ENCODE measurements at regions not wholly inside any gene's neighbourhood (a gene's known extent, or its start where the extent isn't known, plus 50 kb on each side); places are given as distances from the start of the nearest gene placed in this dataset.

GRCh38 chr5:121399879-121400278 is 451.8 kb upstream of the FTMT start:
- DNase-seq (ENCODE audit: insufficient read length, low spot score) (no peak), FAIRE-seq (no peak)
- no peak for TF ChIP-seq CTCF (IDR thresholded peaks at IDR 0.05; ENCODE audit: insufficient read depth, missing control alignments)

GRCh38 chr5:121408778-121409177 is 442.9 kb upstream of the FTMT start:
- FAIRE-seq (no peak), DNase-seq (ENCODE audit: insufficient read length, low spot score) (no peak)
- TF ChIP-seq CTCF (IDR thresholded peaks at IDR 0.05; ENCODE audit: insufficient read depth, missing control alignments), result no peak

- no peak for TF ChIP-seq CTCF (IDR thresholded peaks at IDR 0.05; ENCODE audit: insufficient read depth, missing control alignments)
- no peak for FAIRE-seq
- DNase-seq (ENCODE audit: insufficient read length, low spot score), result no peak
These were observed 436.4 kb upstream of the FTMT start for GRCh38 chr5:121415270-121415669.

GRCh38 chr5:121421646-121422045 is 430.0 kb upstream of the FTMT start:
- no peak for FAIRE-seq
- no peak for TF ChIP-seq CTCF (IDR thresholded peaks at IDR 0.05; ENCODE audit: insufficient read depth, missing control alignments)
- DNase-seq (ENCODE audit: insufficient read length, low spot score), result no peak

- no peak for TF ChIP-seq CTCF (IDR thresholded peaks at IDR 0.05; ENCODE audit: insufficient read depth, missing control alignments)
- no peak for FAIRE-seq
These were observed 426.7 kb upstream of the FTMT start for GRCh38 chr5:121424976-121425375.

GRCh38 chr5:121426153-121426552 is 425.5 kb upstream of the FTMT start:
- TF ChIP-seq CTCF (IDR thresholded peaks at IDR 0.05; ENCODE audit: insufficient read depth, missing control alignments), result no peak
- FAIRE-seq (no peak), DNase-seq (ENCODE audit: insufficient read length, low spot score) (no peak)

More at GRCh38 chr5:121424976-121425375, 426.7 kb upstream of the FTMT start:
- DNase-seq (ENCODE audit: insufficient read length, low spot score), result no peak

GRCh38 chr5:121429761-121430160 is 421.9 kb upstream of the FTMT start:
- DNase-seq (ENCODE audit: insufficient read length, low spot score), result no peak
- no peak for FAIRE-seq
- TF ChIP-seq CTCF (IDR thresholded peaks at IDR 0.05; ENCODE audit: insufficient read depth, missing control alignments), result no peak

Measured in D721Med (cell line).